Activated B cell treated with CpG ODN at 0.5 μM for 24 hours (primary cell): ENCODE measurements at regions not wholly inside any gene's neighbourhood (a gene's known extent, or its start where the extent isn't known, plus 50 kb on each side); places are given as distances from the start of the nearest gene placed in this dataset.

ENCODE experiments used
- ATAC-seq: fragments of 200-7000 bp; cut with Tn5 transposase; one replicate; pipeline ENCODE4 v1.10.0; 2021; ENCODE audit warnings: low read depth, mild to moderate bottlenecking, moderate library complexity
- CTCF ChIA-PET: fragments of 350-600 bp; sonication (Branson Sonifier 250); formaldehyde crosslinking; loops from one replicate; lab custom pipeline; 2021; ENCODE audit warnings: antibody characterized with exemption; lab: Charles Lee
- POLR2A ChIA-PET: fragments of 350-600 bp; sonication (Branson Sonifier 250); formaldehyde crosslinking; loops from one replicate; lab custom pipeline; 2021; ENCODE audit warnings: antibody characterized with exemption; lab: Charles Lee
- DNase-seq: peaks from one replicate; pipeline ENCODE4 v3.0.0; 2022
- H3K27ac Mint-ChIP-seq: one replicate; pipeline ENCODE4 v1.8.0; 2020; ENCODE audit warnings: mixed read lengths
- H3K27me3 Mint-ChIP-seq: one replicate; pipeline ENCODE4 v1.8.0; 2021; ENCODE audit warnings: mixed read lengths
- H3K36me3 Mint-ChIP-seq: one replicate; pipeline ENCODE4 v1.8.0; 2021; ENCODE audit warnings: low read depth, mixed read lengths
- H3K4me1 Mint-ChIP-seq: one replicate; pipeline ENCODE4 v1.8.0; 2021; ENCODE audit warnings: mixed read lengths
- H3K4me3 Mint-ChIP-seq: one replicate; pipeline ENCODE4 v1.8.0; 2020; ENCODE audit warnings: mild to moderate bottlenecking, mixed read lengths
- H3K9me3 Mint-ChIP-seq: one replicate; pipeline ENCODE4 v1.8.0; 2020; ENCODE audit warnings: mixed read lengths
- intact Hi-C: fragments of 100-400 bp; cut with micrococcal nuclease; formaldehyde crosslinking; loops from one replicate; pipeline ENCODE4 v1.15.1; 2024
- TF ChIP-seq, protein P1 (sequence below): fragments of 200-600 bp; IDR thresholded peaks from one replicate; pipeline ENCODE4 v1.8.0; 2022; ENCODE audit warnings: antibody characterized with exemption, mild to moderate bottlenecking

- TF ChIP-seq, protein P1, sequence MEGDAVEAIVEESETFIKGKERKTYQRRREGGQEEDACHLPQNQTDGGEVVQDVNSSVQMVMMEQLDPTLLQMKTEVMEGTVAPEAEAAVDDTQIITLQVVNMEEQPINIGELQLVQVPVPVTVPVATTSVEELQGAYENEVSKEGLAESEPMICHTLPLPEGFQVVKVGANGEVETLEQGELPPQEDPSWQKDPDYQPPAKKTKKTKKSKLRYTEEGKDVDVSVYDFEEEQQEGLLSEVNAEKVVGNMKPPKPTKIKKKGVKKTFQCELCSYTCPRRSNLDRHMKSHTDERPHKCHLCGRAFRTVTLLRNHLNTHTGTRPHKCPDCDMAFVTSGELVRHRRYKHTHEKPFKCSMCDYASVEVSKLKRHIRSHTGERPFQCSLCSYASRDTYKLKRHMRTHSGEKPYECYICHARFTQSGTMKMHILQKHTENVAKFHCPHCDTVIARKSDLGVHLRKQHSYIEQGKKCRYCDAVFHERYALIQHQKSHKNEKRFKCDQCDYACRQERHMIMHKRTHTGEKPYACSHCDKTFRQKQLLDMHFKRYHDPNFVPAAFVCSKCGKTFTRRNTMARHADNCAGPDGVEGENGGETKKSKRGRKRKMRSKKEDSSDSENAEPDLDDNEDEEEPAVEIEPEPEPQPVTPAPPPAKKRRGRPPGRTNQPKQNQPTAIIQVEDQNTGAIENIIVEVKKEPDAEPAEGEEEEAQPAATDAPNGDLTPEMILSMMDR, result no peak
- CTCF ChIA-PET, result no interaction called here
- POLR2A ChIA-PET, result no interaction called here
- Mint-ChIP-seq H3K27ac (no peak overlapping the region), H3K4me1 (no peaks in the 10 kb centered on the region), H3K27me3 (no peaks in the 10 kb centered on the region), H3K36me3 (no peaks in the 10 kb centered on the region), H3K9me3 (no peaks in the 10 kb centered on the region), H3K4me3 (no peak overlapping the region)
- intact Hi-C loops, result no loop called here
- ATAC-seq (no peak), DNase-seq (no peak)
These were observed 686.2 kb downstream of the ADGRL2 start for GRCh38 chr1:82486969-82487368.

GRCh38 chr1:82486468-82486867 is 685.7 kb downstream of the ADGRL2 start:
- ATAC-seq, result no peak
- TF ChIP-seq, protein P1, result no peak
- no peaks in the 10 kb centered on the region for H3K27me3 Mint-ChIP-seq
- no peaks in the 10 kb centered on the region for H3K36me3 Mint-ChIP-seq
- ChIA-PET POLR2A (no interaction called here), CTCF (no interaction called here)
- no peaks in the 10 kb centered on the region for H3K9me3 Mint-ChIP-seq
- H3K27ac Mint-ChIP-seq, result no peak overlapping the region
- intact Hi-C loops, result no loop called here
- DNase-seq, result no peak
- no peak overlapping the region for H3K4me3 Mint-ChIP-seq
- no peaks in the 10 kb centered on the region for H3K4me1 Mint-ChIP-seq

- Mint-ChIP-seq H3K4me3 (no peak overlapping the region), H3K36me3 (no peaks in the 10 kb centered on the region), H3K4me1 (no peaks in the 10 kb centered on the region), H3K9me3 (no peaks in the 10 kb centered on the region), H3K27ac (no peak overlapping the region), H3K27me3 (no peaks in the 10 kb centered on the region)
- DNase-seq (no peak), ATAC-seq (no peak)
- intact Hi-C loops, result no loop called here
- TF ChIP-seq, protein P1, result no peak
- CTCF ChIA-PET, result no interaction called here
- POLR2A ChIA-PET, result no interaction called here
These were observed 685.0 kb downstream of the ADGRL2 start for GRCh38 chr1:82485591-82486369.

DNA sequence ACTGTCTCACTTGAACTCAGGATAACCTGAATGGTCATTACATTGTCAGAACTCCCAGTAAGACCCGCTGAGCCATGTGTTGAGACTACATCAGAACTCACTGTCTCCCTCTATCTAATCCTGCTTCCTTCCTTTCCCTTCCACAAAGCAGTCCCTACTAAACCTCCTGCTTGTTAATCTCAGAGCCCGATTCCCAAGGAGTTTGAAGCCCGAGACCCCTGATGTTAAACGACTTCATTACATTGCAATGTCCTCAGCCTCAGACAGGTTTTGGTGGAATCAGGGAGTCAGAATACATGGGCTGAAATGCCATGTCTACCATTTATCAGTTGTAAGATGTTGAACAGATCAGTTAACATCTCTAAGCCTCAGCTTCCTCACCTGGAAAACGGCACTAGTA is 682.4 kb downstream of the ADGRL2 start:
- DNase-seq, result no peak
- Mint-ChIP-seq H3K27me3 (no peaks in the 10 kb centered on the region), H3K9me3 (no peaks in the 10 kb centered on the region), H3K4me3 (no peak overlapping the region), H3K27ac (no peak overlapping the region), H3K36me3 (no peaks in the 10 kb centered on the region), H3K4me1 (no peaks in the 10 kb centered on the region)
- intact Hi-C loops, result no loop called here
- ChIA-PET CTCF (no interaction called here), POLR2A (no interaction called here)
- no peak for ATAC-seq
- TF ChIP-seq, protein P1, result no peak

GRCh38 chr1:82478916-82479315 is 678.2 kb downstream of the ADGRL2 start:
- DNase-seq, result no peak
- no peak overlapping the region for H3K27ac Mint-ChIP-seq
- TF ChIP-seq, protein P1, result no peak
- H3K36me3 Mint-ChIP-seq, result no peaks in the 10 kb centered on the region
- H3K4me1 Mint-ChIP-seq, result no peaks in the 10 kb centered on the region
- no peaks in the 10 kb centered on the region for H3K27me3 Mint-ChIP-seq
- no peaks in the 10 kb centered on the region for H3K9me3 Mint-ChIP-seq
- CTCF ChIA-PET, result no interaction called here
- no peak overlapping the region for H3K4me3 Mint-ChIP-seq
- no peak for ATAC-seq
- intact Hi-C loops, result no loop called here
- POLR2A ChIA-PET, result no interaction called here
